ENCODE measurements at regions not wholly inside any gene's neighbourhood (a gene's known extent, or its start where the extent isn't known, plus 50 kb on each side); places are given as distances from the start of the nearest gene placed in this dataset.
"Not testable (repeated sequence)": the region's sequence is repeated elsewhere in the genome, so short reads cannot be mapped to it uniquely, and the experiment has no call there.

GRCh38 chr1:99540744-99541143, 105.2 kb upstream of the PALMD start:
- no peak for ATAC-seq

- ATAC-seq = no peak
Observed at GRCh38 chr1:99544328-99544727, 101.6 kb upstream of the PALMD start.

GRCh38 chr1:99546432-99547416, 99.2 kb upstream of the PALMD start:
- ATAC-seq = no peak

- ATAC-seq = no peak
Observed at GRCh38 chr1:99548943-99549605, 96.8 kb upstream of the PALMD start.

- ATAC-seq = no peak
Observed at GRCh38 chr1:99550198-99550597, 95.7 kb upstream of the PALMD start.

- ATAC-seq = no peak
Observed at GRCh38 chr1:99551812-99552614, 93.9 kb upstream of the PALMD start.

- no peak for ATAC-seq
Observed at GRCh38 chr1:99553301-99553700, 92.6 kb upstream of the PALMD start.

- not testable (repeated sequence) for ATAC-seq
Observed at GRCh38 chr1:99553819-99554218, 92.1 kb upstream of the PALMD start.

GRCh38 chr1:99554727-99555126, 91.2 kb upstream of the PALMD start:
- no peak for ATAC-seq

GRCh38 chr1:99557546-99558202, 88.2 kb upstream of the PALMD start:
- ATAC-seq = no peak

GRCh38 chr1:99559166-99559565, 86.7 kb upstream of the PALMD start:
- no peak for ATAC-seq

- no peak for ATAC-seq
Observed at GRCh38 chr1:99560207-99561040, 85.5 kb upstream of the PALMD start.

- ATAC-seq = no peak
Observed at GRCh38 chr1:99561952-99562351, 84.0 kb upstream of the PALMD start.

- no peak for ATAC-seq
Observed at GRCh38 chr1:99565606-99566289, 80.2 kb upstream of the PALMD start.

GRCh38 chr1:99566290-99567021, 79.5 kb upstream of the PALMD start:
- no peak for ATAC-seq

- ATAC-seq = no peak
Observed at GRCh38 chr1:99570486-99571089, 75.3 kb upstream of the PALMD start.

GRCh38 chr1:99571092-99571734, 74.7 kb upstream of the PALMD start:
- no peak for ATAC-seq

- no peak for ATAC-seq
Observed at GRCh38 chr1:99573431-99574217, 72.3 kb upstream of the PALMD start.

All from activated CD4-positive, CD25-positive, alpha-beta regulatory T cell treated with anti-CD3 and anti-CD28 coated beads, Interleukin-2, amount 50 U/mL, for 24 hours (primary cell).